GM19035 (cell line): ENCODE measurements at regions not wholly inside any gene's neighbourhood (a gene's known extent, or its start where the extent isn't known, plus 50 kb on each side); places are given as distances from the start of the nearest gene placed in this dataset.

ENCODE experiments used
- ATAC-seq: cut with Tn5 transposase; IDR thresholded peaks from one replicate; pipeline ENCODE4 v1.9.1; 2021; ENCODE audit not compliant: unreplicated experiment

- no peak for ATAC-seq
Measured at GRCh38 chr19:31402529-31403316, 53.5 kb upstream of the TSHZ3 start.

GRCh38 chr19:31406106-31406505 is 56.9 kb upstream of the TSHZ3 start:
- ATAC-seq, result no peak

GRCh38 chr19:31408460-31409124 is 59.4 kb upstream of the TSHZ3 start:
- ATAC-seq, result no peak

- no peak for ATAC-seq
Measured at GRCh38 chr19:31413353-31413752, 64.1 kb upstream of the TSHZ3 start.

GRCh38 chr19:31415322-31415721 is 66.1 kb upstream of the TSHZ3 start:
- no peak for ATAC-seq

GRCh38 chr19:31416548-31416947 is 67.3 kb upstream of the TSHZ3 start:
- ATAC-seq, result no peak

GRCh38 chr19:31418055-31418454 is 68.8 kb upstream of the TSHZ3 start:
- no peak for ATAC-seq

GRCh38 chr19:31418692-31419430 is 69.6 kb upstream of the TSHZ3 start:
- no peak for ATAC-seq

- ATAC-seq, result no peak
Measured at GRCh38 chr19:31419871-31420445, 70.7 kb upstream of the TSHZ3 start.

GRCh38 chr19:31421082-31421481 is 71.8 kb upstream of the TSHZ3 start:
- no peak for ATAC-seq

- no peak for ATAC-seq
Measured at GRCh38 chr19:31421856-31422255, 72.6 kb upstream of the TSHZ3 start.

- ATAC-seq, result no peak
Measured at GRCh38 chr19:31423896-31424295, 74.7 kb upstream of the TSHZ3 start.

- no peak for ATAC-seq
Measured at GRCh38 chr19:31424861-31425620, 75.8 kb upstream of the TSHZ3 start.

- no peak for ATAC-seq
Measured at GRCh38 chr19:31427857-31428256, 78.6 kb upstream of the TSHZ3 start.

- no peak for ATAC-seq
Measured at GRCh38 chr19:31430381-31430780, 81.1 kb upstream of the TSHZ3 start.

GRCh38 chr19:31432201-31432810 is 83.1 kb upstream of the TSHZ3 start:
- no peak for ATAC-seq

- ATAC-seq, result no peak
Measured at GRCh38 chr19:31436121-31436776, 87.0 kb upstream of the TSHZ3 start.

GRCh38 chr19:31438401-31439269 is 89.4 kb upstream of the TSHZ3 start:
- no peak for ATAC-seq

- no peak for ATAC-seq
Measured at GRCh38 chr19:31439270-31439573, 90.0 kb upstream of the TSHZ3 start.
